Heart right ventricle (tissue), 16 donors: ENCODE measurements at regions not wholly inside any gene's neighbourhood (a gene's known extent, or its start where the extent isn't known, plus 50 kb on each side); places are given as distances from the start of the nearest gene placed in this dataset.

Experiments
- ATAC-seq, 8 donors: fragments of 200-7000 bp; cut with Tn5 transposase; one replicate each; pipeline ENCODE4 v1.9.1; 2020; ENCODE audit warnings: mild to moderate bottlenecking in 8 of 8, moderate library complexity in 8 of 8, moderate number of reproducible peaks in 1 of 8
- DNase-seq, 2 donors: peaks; one replicate each; pipeline ENCODE4 v3.0.0-alpha.2; 2020
- H3K27ac ChIP-seq, 10 donors: fragments of 200-600 bp; sonication (generic) in 2 of 10; one replicate each; pipeline versions ENCODE4 v1.5.0 to v1.8.0; 2020 to 2022; ENCODE audit warnings: mild to moderate bottlenecking in 3 of 10
- H3K27me3 ChIP-seq, 7 donors: fragments of 200-600 bp; one replicate each; pipeline ENCODE4 v1.8.0; 2021 to 2022; ENCODE audit warnings: mild to moderate bottlenecking in 2 of 7
- H3K36me3 ChIP-seq, 9 donors: fragments of 200-600 bp; sonication (generic) in 1 of 9; one replicate each; pipeline versions ENCODE4 v1.5.0 to v1.8.0; 2020 to 2022; ENCODE audit warnings: mild to moderate bottlenecking in 2 of 9
- H3K4me1 ChIP-seq, 9 donors: fragments of 200-600 bp; sonication (generic) in 1 of 9; one replicate each; pipeline versions ENCODE4 v1.5.0 to v1.8.0; 2020 to 2022; ENCODE audit warnings: mild to moderate bottlenecking in 4 of 9
- H3K4me3 ChIP-seq, 10 donors: fragments of 200-600 bp; sonication (generic) in 2 of 10; one replicate each; pipeline versions ENCODE4 v1.5.0 to v1.8.0; 2020 to 2022; ENCODE audit warnings: mild to moderate bottlenecking in 7 of 10, moderate library complexity in 2 of 10
- H3K9me3 ChIP-seq, 11 donors: fragments of 200-600 bp in 10 of 11; sonication (generic) in 2 of 11; one replicate each; pipeline versions ENCODE4 v1.5.0 to v1.8.0; 2013 to 2022; ENCODE audit warnings: mild to moderate bottlenecking in 2 of 11, control low read depth in 1 of 11, moderate library complexity in 1 of 11
- CTCF ChIP-seq, 9 donors: fragments of 200-600 bp; sonication (generic) in 2 of 9; IDR thresholded peaks; one replicate each; pipeline versions ENCODE4 v1.5.0 to v1.8.0; 2021 to 2022; ENCODE audit warnings: antibody characterized with exemption in 9 of 9, mild to moderate bottlenecking in 5 of 9, moderate library complexity in 1 of 9
- WGBS, 2 donors: extraction: QIAGEN DNeasy Blood & Tissue Kit; methylation state at CpG; one replicate each; pipeline ENCODE4 v1.1.7; 2013; ENCODE audit warnings: inconsistent platforms in 1 of 2; 5-methylcytosine and 5-hydroxymethylcytosine counted together
- intact Hi-C, 10 donors: fragments of 100-400 bp; cut with DNase I; formaldehyde crosslinking; loops; one replicate each; pipeline versions ENCODE4 v1.11.1 to v1.14.2; 2022
- donor health status: Arrhythmogenic right ventricular cardiomyopathy.
- donor health status: ischemic (EF 13 %, LVEDD 7.1; RV severe dilation, severe dysfunction).
- donor health status: healthy with polysubstance abuse.
- donor health status: DM: no; HTN: yes; CAD: no.
- donor health status: DM: no; HTN: no; CAD: no.
- donor health status: ischemic (EF 25% LVEDD 6.9; RV normal size, moderate dysfunction).
- donor health status: ischemic (EF 25% LVEDD 5.7; RV mildly dilated, moderate dysfunction).
- donor health status: healthy.
- donor health status: DM: yes; HTN: yes; CAD: no.
- donor health status: Ischemic cardiomyopathy.
- donor health status: ischemic (EF 35%, LVEDD 5.7; RV mildly dilated, moderate dysfunction).
- donor health status: nonischemic (EF 11% LVEDD 7.7; RV severe dilation, severe dysfunction).
- donor health status: DM: yes; HTN: yes; CAD: no.
- donor health status: PGD.
- donor health status: ischemic (EF 29% LVEDD 5.4; RV normal size, mild dysfunction).
- donor health status: nonischemic (EF 23%, LVEDD 6.1; RV moderate dilation, normal function).

GRCh38 chr7:53900856-53901528, 641.2 kb upstream of the VSTM2A start:
- intact Hi-C loops = no loop called here
- Histone ChIP-seq H3K4me3 (no peak overlapping the region), H3K36me3 (no peaks in the 10 kb centered on the region), H3K27ac (no peak overlapping the region), H3K27me3 (no peaks in the 10 kb centered on the region), H3K9me3 (peaks cover 0 to 14% (median 0%) of the 10 kb centered on the region in 11 donors), H3K4me1 (no peaks in the 10 kb centered on the region)
- TF ChIP-seq CTCF (IDR thresholded peaks at IDR 0.05) = no peak
- no peak for DNase-seq
- ATAC-seq = no peak
- WGBS, 2 donors = 80 to 81% methylated on average over 9 of the region's 9 CpGs

- DNase-seq (no peak), ATAC-seq (no peak)
- no peaks in the 10 kb centered on the region for H3K36me3 ChIP-seq
- H3K9me3 ChIP-seq = peaks cover 0 to 21% (median 0%) of the 10 kb centered on the region in 11 donors
- no peak overlapping the region for H3K27ac ChIP-seq
- TF ChIP-seq CTCF (IDR thresholded peaks at IDR 0.05) = no peak
- intact Hi-C loops = no loop called here
- H3K4me3 ChIP-seq = no peak overlapping the region
- no peaks in the 10 kb centered on the region for H3K27me3 ChIP-seq
- 52 to 55% methylated on average over 3 of the region's 3 CpGs for WGBS, 2 donors
- no peaks in the 10 kb centered on the region for H3K4me1 ChIP-seq
These were observed 637.8 kb upstream of the VSTM2A start for GRCh38 chr7:53904355-53904754.

- ATAC-seq (no peak), DNase-seq (no peak)
- H3K4me1 ChIP-seq = no peaks in the 10 kb centered on the region
- no peak overlapping the region for H3K27ac ChIP-seq
- no peak overlapping the region for H3K4me3 ChIP-seq
- H3K27me3 ChIP-seq = no peaks in the 10 kb centered on the region
- intact Hi-C loops = no loop called here
- H3K9me3 ChIP-seq = peaks cover 0 to 51% (median 0%) of the 10 kb centered on the region in 11 donors
- 74 to 79% methylated on average over 5 of the region's 5 CpGs for WGBS, 2 donors
- no peaks in the 10 kb centered on the region for H3K36me3 ChIP-seq
- no peak for TF ChIP-seq CTCF (IDR thresholded peaks at IDR 0.05)
These were observed 624.5 kb upstream of the VSTM2A start for GRCh38 chr7:53917637-53918036.

- Histone ChIP-seq H3K27ac (no peak overlapping the region), H3K4me3 (no peak overlapping the region), H3K27me3 (no peaks in the 10 kb centered on the region), H3K36me3 (no peaks in the 10 kb centered on the region), H3K9me3 (peaks cover 0 to 44% (median 0%) of the 10 kb centered on the region in 11 donors), H3K4me1 (no peaks in the 10 kb centered on the region)
- intact Hi-C loops = loop anchor here in 1 of 10 donors (5.0 kb wide), 1 partner anchor 52 kb away; no protein-coding TSS in a partner anchor
- WGBS, 2 donors = 85% methylated on average over 5 of the region's 5 CpGs
- no peak for TF ChIP-seq CTCF (IDR thresholded peaks at IDR 0.05)
- DNase-seq = no peak
- no peak for ATAC-seq
These were observed 622.2 kb upstream of the VSTM2A start for GRCh38 chr7:53920011-53920410.
